ENCODE measurements at regions not wholly inside any gene's neighbourhood (a gene's known extent, or its start where the extent isn't known, plus 50 kb on each side); places are given as distances from the start of the nearest gene placed in this dataset.

DNA sequence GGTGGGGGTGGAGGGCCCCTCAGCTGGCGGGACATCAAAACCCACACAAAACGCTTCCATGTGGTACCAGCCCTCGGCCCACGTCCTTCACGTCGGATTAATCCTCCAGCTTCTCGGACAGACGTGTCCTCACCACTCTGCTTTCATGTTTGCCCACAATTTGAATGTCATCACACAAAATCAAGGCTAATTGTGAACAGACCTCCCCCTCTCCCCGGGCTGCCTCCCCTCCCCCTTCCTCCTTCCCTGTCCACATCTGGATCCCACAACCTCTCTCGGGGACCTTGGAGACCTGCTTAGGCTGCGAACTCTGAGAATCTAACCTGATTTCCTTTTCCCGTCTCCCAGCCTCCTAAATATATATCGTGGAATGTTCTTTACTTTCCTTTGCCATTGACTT, 262.9 kb downstream of the MN1 start:
- no peak for DNase-seq (ENCODE audit: low spot score)
- CTCF ChIA-PET, result interaction anchor here (0.6 kb wide), 1 partner anchor 325 kb away, joined by 3 read pairs; no protein-coding TSS in a partner anchor
- POLR2A ChIA-PET (ENCODE audit: low non-redundant PET), result no interaction called here
- TF ChIP-seq, protein P1, sequence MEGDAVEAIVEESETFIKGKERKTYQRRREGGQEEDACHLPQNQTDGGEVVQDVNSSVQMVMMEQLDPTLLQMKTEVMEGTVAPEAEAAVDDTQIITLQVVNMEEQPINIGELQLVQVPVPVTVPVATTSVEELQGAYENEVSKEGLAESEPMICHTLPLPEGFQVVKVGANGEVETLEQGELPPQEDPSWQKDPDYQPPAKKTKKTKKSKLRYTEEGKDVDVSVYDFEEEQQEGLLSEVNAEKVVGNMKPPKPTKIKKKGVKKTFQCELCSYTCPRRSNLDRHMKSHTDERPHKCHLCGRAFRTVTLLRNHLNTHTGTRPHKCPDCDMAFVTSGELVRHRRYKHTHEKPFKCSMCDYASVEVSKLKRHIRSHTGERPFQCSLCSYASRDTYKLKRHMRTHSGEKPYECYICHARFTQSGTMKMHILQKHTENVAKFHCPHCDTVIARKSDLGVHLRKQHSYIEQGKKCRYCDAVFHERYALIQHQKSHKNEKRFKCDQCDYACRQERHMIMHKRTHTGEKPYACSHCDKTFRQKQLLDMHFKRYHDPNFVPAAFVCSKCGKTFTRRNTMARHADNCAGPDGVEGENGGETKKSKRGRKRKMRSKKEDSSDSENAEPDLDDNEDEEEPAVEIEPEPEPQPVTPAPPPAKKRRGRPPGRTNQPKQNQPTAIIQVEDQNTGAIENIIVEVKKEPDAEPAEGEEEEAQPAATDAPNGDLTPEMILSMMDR (conservative IDR thresholded peaks at IDR 0.05; ENCODE audit: low read depth), result no peak
- H3K27ac ChIP-seq, result no peak overlapping the region

DNA sequence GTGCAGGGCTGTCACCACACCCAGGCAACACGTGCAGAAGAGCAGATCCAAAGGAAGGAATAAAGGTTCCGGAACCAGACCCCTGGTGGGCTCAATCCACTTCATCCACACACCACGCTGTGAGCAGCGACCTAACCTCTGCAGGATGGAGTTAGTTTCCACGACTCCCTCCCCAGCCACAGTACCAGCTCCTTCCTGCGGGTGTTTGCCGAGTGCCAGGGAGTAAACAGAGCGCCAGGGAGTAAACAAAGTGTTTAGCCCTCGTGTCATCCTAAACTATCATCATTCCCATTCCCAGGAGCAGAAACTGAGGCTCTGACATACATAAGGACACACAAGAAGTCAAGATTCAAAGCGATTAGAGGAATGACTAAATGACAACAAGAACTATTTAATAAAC, 261.3 kb downstream of the MN1 start:
- CTCF ChIA-PET, result no interaction called here
- no peak overlapping the region for H3K27ac ChIP-seq
- TF ChIP-seq, protein P1 (conservative IDR thresholded peaks at IDR 0.05; ENCODE audit: low read depth), result no peak
- POLR2A ChIA-PET (ENCODE audit: low non-redundant PET), result no interaction called here
- no peak for DNase-seq (ENCODE audit: low spot score)

DNA sequence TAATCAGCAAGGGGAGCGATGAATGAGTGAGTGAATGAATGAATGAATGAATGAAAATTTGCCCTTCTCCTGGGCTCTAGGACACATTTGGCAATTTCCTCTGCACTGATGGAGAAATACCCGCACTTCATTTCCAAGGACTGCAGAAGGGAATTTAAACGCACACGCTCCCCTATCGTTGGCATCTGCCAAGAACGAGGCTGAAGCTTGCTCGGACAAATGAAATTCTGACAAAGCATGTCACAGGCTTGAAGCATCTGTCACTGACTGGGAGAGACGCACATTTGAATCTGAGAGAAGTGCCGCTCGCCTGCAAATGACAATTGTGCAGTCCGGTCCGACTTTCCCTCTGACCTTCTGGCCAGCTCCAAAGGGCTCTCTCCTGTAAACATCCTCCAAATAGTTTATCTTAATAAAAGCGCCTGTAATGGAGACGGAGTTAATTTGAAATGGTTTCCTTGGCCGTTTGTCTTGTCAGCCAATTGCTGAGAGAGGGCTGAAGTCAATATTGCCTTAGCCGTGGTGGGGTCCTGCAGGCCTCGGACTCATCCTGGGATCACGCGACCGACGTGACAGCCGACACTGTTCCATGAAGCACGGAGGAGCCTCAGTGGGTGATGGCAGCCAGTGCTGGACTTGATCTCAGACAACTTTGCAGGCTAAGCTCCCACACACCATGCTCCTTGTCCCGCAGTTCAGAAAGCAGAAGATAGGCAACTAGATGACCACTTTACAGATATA, 260.7 kb downstream of the MN1 start:
- TF ChIP-seq, protein P1 (conservative IDR thresholded peaks at IDR 0.05; ENCODE audit: low read depth), result no peak
- ChIA-PET CTCF (no interaction called here), POLR2A (ENCODE audit: low non-redundant PET) (no interaction called here)
- no peak for DNase-seq (ENCODE audit: low spot score)
- no peak overlapping the region for H3K27ac ChIP-seq

DNA sequence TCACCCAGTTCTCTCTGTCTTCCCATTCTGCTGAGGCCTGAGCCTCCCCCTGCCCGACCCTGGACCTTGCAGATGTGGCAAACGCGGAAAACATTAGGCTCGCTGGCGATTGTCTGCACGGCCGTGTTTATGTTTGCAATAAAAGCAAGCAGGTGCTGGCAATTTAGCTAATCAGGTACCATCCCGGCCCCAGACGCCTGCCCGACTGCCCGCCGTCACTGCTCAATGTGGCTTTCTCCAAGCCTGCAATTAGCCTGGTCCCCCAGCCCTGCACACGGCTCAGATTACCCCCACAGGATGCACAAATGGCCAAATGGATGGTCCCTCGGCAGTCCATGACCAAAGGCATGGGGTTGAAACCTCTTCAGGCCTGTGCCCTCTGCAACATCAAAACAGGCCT, 259.7 kb downstream of the MN1 start:
- POLR2A ChIA-PET (ENCODE audit: low non-redundant PET), result no interaction called here
- DNase-seq (ENCODE audit: low spot score), result no peak
- CTCF ChIA-PET, result no interaction called here

DNA sequence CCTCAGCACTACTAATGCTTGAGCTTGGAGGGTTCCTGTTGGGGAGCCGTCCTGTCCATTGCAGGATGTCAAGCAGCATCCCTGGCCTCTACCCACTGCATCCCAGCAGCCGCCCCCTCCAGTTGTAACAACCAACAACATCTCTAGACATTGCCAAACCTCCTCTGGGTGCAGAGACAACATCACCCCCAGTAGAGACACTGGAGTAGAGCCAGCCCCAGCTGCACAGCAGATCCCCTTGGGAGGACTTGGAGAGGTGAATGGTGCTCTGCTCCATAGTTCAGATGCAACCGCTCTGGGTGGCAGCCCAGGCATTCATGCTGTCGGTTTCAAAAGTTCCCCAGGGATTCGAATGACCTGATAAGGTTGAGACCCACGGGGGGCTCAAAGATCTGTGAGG, 259.0 kb downstream of the MN1 start:
- ChIA-PET CTCF (no interaction called here), POLR2A (ENCODE audit: low non-redundant PET) (no interaction called here)
- no peak overlapping the region for H3K27ac ChIP-seq
- TF ChIP-seq, protein P1 (conservative IDR thresholded peaks at IDR 0.05; ENCODE audit: low read depth), result no peak
- DNase-seq (ENCODE audit: low spot score), result no peak

More for the DNA sequence above, 259.7 kb downstream of the MN1 start:
- H3K27ac ChIP-seq, result no peak overlapping the region
- TF ChIP-seq, protein P1 (conservative IDR thresholded peaks at IDR 0.05; ENCODE audit: low read depth), result no peak

DNA sequence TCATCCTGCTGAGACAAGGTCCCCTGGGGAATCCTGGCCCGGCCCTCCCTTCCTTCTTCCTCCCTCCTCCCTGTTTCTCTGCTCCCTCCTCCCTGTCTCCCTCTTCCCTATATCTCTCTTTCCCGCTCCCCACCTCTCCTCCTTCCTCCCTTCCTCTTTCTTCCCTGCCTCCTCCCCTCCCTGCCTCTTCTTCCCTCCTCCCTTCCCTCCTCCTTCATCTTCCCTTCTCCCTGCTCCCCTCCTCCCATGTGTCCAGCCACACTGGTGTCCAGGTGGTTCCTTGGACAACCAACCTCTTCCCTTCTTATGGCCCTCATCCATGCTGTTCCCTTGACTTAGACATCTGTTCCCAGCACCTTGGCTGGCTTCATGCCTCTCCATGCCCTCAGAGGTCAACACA, 258.1 kb downstream of the MN1 start:
- TF ChIP-seq, protein P1 (conservative IDR thresholded peaks at IDR 0.05; ENCODE audit: low read depth), result no peak
- POLR2A ChIA-PET (ENCODE audit: low non-redundant PET), result no interaction called here
- no peak overlapping the region for H3K27ac ChIP-seq
- DNase-seq (ENCODE audit: low spot score), result no peak
- CTCF ChIA-PET, result no interaction called here
